Fibroblast of skin of scalp (primary cell): ENCODE measurements at regions not wholly inside any gene's neighbourhood (a gene's known extent, or its start where the extent isn't known, plus 50 kb on each side); places are given as distances from the start of the nearest gene placed in this dataset.

Experiments used
- DNase-seq: peaks from one replicate; pipeline ENCODE4 v3.0.0-alpha.2; 2013

DNA sequence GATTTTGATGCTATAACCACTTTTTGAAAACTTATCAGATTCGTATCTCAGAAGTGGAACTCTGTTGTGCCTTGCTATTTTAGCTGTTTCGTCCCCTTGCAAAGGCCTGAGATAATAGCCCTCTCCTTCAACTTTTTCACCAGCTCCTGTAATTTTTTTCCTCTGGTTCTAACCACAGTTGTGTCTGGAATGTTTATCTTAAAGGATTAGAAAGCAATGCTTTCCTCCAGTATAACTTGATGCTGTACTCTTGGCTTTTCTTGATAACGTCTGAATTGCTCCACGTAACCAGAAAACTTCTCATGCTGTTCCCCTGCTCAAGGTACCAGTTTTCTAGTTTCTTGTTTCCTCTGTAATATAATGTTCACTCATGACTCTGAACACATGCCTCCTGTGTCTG, 209.4 kb downstream of the DTWD2 start:
- DNase-seq, result peak; percentile 44

GRCh38 chr5:118777189-118777736, 211.1 kb downstream of the DTWD2 start:
- no peak for DNase-seq

- DNase-seq, result no peak
These were observed 211.6 kb downstream of the DTWD2 start for GRCh38 chr5:118776755-118777154.

- peak; percentile 27 for DNase-seq
These were observed 212.4 kb downstream of the DTWD2 start for GRCh38 chr5:118775790-118776499.

DNA sequence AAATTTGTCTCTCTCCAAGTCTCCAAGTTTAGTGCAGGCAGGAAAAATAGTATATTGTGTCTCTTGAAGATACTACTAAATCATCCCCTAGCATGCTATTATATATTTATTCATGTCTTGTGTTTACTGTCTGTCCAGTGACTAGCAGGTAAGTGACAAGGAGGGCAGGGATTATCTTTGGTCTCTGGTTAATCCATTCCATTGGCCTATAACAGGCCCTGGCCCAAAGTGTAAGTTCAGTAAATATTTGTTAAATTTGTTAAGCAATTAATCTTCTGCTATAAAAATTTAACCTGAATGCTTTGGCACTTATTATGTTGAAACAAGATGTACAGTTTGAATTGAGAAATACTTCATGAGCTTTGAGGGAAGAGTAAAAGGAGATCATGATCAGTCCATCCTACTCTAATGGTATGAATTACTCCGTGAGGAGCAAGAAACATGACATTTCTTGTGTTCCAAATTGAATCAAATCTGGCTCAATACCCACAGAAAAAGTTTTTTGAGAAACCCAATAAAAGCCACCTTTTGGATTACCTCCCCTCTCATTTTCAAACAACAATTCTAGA, 219.7 kb downstream of the DTWD2 start:
- no peak for DNase-seq

- no peak for DNase-seq
These were observed 226.1 kb downstream of the DTWD2 start for GRCh38 chr5:118762291-118762690.

GRCh38 chr5:118761814-118762213, 226.5 kb downstream of the DTWD2 start:
- no peak for DNase-seq

GRCh38 chr5:118752969-118753368, 235.4 kb downstream of the DTWD2 start:
- DNase-seq, result no peak

DNA sequence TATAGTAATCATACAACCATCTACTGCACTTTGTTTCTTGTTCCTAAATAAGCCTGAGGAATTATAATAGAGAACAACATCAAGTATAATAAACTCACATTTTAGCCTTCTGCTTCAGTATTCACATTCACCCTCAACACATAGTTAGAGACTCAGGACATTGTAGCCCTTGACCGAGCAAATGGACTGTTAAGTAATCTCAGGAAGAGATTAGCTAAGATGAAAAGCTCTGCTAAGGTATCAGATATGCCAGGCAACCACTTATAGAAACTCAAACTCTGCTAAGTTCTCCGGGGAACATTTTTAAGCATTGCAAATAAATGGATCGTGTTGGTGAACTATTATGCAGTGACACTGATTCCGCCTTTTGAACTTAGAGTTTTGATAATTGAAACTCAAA, 252.0 kb downstream of the DTWD2 start:
- no peak for DNase-seq

- no peak for DNase-seq
These were observed 255.0 kb downstream of the DTWD2 start for GRCh38 chr5:118733394-118733793.

DNA sequence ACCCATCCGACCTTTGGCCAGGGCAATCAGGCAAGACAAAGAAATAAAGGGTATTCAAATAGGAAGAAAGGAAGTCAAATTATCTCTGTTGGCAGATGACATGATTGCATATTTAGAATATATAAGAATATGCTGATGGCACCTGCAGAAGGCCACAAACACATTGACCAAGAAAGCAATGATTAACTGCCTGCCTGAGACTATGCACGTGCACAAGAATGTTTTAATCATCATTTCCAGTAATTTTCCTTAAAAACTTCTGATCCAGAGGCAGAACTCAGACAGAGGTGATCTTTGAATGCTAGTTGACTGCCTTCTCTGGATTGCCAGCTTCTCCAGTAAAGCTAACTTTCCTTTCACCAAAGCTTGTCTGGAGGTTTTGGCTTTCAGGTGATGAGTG, 260.2 kb downstream of the DTWD2 start:
- DNase-seq, result no peak

GRCh38 chr5:118726891-118727290, 261.5 kb downstream of the DTWD2 start:
- DNase-seq, result no peak

DNA sequence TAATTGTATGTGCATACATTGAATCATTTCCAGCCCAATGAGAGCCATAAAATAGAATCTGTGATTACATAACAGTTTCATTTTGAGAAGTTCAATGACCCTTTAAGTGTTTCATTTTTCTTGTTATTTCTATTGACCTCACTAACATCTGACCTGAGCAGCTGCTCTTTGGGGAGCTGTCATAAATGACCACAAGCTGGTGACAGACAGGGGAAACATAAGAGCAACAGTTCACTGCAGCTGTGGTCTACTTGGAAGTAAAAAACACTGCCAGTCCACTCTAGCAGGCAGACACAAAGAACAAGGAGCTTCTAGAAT, 265.4 kb downstream of the DTWD2 start:
- no peak for DNase-seq

GRCh38 chr5:118722122-118723020, 266.0 kb downstream of the DTWD2 start:
- no peak for DNase-seq

DNA sequence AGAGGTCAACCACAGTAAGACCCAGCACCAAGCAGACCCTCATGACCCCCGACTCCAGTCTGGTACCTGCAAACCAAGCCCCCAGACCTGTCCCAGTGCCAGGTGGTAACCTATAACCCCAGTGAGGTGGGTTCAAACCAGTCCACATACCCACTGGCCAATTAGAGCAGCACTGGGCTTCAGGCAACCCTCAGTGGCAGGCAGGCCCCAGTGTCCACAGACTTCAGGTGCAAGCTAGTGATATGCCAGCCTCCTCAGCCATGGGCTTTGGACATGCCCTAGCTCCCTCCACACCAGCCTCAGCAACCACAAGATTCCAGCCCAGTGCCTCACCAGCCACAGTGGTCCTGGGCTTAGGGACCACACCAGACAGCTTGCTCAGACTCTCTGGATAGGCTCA, 276.6 kb downstream of the DTWD2 start:
- DNase-seq, result no peak

GRCh38 chr5:118705959-118706667, 282.2 kb downstream of the DTWD2 start:
- no peak for DNase-seq

- no peak for DNase-seq
These were observed 285.1 kb downstream of the DTWD2 start for GRCh38 chr5:118703241-118703640.

DNA sequence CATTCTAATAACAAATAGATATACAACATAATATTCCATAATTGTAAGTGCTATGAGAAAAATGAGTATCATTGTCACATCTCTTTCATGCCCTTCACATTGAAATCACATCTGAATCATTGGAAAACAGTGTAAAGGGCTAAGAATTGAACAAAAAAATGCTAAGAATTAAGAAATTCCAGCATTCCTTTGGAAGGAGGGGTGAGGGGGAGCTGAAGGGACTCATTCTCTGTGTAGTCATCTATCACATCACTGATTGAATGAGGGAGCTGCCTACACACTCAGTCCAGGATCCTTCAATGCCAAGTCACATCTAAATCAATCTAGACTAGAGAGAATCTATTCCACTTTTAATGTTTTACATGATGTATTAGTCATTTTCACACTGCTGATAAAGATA, 286.6 kb downstream of the DTWD2 start:
- DNase-seq, result peak; percentile 73

GRCh38 chr5:118700510-118700909, 287.8 kb downstream of the DTWD2 start:
- no peak for DNase-seq

DNA sequence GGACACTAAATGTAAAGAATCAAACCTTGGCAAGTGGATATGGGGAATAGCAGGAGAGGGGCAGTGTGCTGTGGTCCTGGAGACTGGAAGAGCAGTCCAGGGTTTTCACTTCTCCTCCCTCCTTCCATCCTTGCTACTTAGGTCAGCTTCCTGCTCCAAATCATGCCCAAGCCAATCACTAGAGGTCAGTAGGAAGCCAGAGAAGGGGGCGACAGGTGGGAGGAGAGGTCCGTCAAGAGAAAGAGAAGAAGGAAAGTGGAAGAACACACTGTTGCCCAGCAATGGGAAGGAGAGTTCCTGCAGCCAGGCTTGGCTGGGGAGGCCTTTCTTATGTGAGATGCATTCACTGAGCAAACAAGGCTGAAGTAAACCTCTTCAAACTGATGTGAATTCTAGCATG, 289.6 kb downstream of the DTWD2 start:
- no peak for DNase-seq

DNA sequence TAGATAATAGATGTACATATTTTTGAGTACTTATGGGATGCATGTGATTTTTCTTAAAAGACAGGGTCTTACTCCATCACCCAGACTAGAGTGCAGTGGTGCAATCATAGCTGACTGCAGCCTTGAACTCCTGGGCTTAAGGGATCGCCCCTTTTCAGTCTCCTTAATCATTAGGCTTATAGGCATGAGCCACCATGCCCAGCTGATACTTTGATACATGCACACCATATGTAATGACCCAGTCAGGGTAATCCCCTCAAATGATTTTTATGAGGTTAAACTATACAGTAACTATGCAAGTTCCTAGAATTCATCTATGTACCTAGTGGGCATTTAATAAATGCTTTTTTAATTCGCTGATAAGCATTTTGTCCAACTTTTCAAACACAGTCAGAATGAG, 292.3 kb downstream of the DTWD2 start:
- DNase-seq, result no peak

DNA sequence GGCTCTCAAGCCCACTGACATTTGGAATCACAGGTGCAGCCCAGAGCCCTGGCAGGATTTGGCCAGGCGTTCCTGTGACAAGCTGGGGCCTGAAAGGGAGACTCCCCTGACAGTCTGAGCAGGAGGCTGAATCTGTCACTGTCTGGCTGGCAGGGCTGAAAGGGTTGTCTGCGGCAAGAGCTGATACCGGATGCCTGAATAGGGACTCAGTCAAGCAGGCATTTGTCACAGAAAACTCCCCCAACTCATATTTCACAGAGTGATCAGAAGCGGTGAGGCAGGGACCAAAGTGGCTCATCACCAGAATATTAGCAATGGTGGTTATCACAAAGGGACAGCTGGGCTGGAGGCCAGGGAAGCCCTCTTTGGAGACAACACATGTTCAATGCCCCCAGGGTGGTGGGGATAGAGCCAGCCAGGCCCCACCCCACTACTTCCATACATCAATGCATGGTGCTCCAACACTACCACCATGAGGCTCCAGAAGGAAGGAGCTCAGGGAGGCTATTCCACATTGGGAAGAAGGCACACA, 295.5 kb downstream of the DTWD2 start:
- no peak for DNase-seq
